AG08395 (cell line): ENCODE measurements at regions not wholly inside any gene's neighbourhood (a gene's known extent, or its start where the extent isn't known, plus 50 kb on each side); places are given as distances from the start of the nearest gene placed in this dataset.

Source experiments
- DNase-seq: peaks from one replicate; pipeline ENCODE4 v3.0.0; 2012; ENCODE audit warnings: mixed read lengths, low spot score

DNA sequence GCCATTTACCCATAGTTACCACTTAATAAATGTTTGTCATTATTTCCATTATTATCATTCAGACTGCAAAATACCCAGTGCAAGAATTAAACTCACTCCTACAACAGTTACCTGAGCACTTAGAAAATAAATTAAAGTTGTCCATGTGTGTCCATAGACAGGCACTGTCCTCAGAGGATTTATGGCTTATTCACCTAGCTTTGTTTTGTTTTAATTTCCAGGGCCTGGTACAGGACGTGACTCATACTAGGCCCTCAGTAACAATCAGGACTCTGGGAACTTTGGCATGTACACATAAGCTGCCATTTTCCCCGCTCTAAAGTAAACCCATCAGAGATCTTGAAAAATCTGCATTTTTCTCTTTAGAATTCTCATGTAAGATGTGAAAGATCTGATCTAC is 458.5 kb upstream of the ARRDC4 start:
- no peak for DNase-seq

DNA sequence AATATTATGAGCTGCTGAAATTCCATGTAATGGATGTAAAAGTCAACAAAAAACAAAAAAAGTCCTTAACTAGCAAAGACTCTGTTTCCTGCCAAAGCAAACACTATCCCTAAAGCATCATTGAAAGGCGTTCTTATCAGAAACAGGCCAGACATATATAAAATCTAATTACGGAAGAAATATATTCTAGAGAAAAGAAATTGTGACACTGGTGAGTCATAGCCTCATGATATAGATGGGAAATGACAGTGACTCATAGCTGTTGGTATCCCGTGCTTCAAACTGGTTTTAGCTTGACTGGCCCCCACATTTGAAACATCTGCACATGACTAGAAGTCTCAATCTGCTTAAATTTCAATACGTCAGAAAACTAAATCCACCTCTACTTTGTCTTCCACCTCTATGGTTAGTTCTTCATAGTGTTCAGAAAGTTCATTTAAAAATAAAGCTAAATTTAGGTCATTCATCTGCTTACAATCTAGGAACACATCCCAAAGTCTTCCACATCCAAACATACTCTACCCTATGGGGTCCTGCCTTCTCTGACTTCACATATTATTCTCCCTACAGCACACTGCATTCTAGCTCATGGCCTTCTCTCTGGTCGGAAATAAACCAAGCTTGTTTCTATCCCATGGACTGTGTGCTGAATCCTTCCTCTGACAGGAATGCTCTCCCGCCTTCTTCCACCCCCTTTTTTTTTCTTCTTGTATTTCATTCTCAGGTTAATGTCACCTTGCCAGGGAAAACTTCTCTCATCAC is 456.3 kb upstream of the ARRDC4 start:
- no peak for DNase-seq

DNA sequence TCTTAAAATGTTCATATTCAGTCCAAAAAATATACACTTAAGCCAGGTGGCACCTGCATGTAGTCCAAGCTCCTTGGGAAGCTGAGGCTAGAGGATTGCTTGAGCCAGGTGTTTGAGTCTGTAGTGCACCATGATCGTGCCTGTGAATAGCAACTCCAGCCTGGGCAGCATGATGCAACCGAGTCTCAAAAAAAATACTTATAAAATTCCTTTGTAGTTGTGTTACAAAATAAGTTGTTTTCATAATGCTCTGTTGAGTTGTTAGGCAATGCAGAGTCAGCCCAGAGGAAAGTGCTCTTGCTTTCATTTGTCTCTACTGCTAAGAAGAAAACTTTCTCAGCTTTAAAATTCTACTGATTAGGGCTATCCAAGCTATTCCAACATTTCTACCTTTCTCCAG is 442.8 kb upstream of the ARRDC4 start:
- no peak for DNase-seq

DNA sequence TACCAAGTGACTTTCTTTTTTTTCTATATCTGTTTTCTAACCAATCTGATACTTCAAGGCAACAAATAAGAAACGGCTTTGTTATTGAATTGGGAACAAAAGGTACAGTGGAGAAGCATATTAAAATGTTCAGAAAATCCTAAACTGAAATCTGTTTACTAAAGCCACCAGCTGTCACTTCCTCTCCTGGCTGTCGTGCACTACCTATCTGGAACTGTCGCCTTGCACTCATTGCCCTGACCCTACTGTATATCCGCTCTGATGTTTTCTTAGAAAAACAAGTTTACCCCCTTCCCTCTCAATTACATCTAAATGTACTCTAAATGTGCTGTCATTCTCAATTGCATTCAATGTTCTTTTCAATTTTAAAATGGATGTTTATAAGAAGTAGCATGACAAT is 439.8 kb upstream of the ARRDC4 start:
- no peak for DNase-seq

DNA sequence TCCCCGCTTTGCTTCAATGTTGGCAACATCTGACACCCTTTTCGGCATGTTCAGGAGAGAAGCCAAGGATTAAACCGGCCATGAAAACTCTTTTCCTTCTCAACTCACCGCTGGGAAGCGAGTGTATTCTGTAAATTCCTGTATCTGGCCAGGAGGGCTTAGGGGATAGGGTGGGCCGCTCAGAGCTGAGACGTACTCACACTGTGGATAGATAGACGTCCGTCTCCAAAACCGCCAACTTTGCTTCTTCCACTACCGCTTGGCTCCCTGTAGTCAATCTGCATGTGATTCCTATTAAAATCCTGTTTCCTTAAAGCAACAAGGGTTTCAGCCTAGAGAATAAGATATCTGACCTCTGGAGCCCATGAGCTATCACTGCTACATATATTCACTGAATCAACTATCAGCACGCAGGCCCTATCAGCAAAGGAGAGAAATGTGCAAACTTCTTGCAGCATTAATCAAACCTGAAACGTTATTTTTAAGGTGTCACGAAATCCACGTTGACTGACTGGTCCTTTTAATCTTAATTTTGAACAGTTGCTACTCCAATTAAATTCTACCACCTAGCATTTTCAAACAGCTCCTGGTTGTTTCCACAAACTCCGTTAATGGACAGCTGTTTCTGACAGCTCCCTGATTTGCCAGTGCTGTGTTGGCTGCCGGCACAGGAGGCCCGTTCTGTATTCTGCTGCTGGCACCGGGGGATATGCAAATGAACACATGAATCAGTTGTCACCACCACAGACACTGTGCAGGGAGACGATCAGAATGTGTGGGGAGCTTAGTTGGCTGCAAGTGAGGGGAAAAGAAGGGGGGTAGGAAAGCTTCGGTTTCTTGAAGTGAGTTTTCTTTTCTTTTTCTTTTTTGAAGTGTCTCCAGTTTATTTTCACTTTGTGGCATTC is 438.9 kb upstream of the ARRDC4 start:
- no peak for DNase-seq

DNA sequence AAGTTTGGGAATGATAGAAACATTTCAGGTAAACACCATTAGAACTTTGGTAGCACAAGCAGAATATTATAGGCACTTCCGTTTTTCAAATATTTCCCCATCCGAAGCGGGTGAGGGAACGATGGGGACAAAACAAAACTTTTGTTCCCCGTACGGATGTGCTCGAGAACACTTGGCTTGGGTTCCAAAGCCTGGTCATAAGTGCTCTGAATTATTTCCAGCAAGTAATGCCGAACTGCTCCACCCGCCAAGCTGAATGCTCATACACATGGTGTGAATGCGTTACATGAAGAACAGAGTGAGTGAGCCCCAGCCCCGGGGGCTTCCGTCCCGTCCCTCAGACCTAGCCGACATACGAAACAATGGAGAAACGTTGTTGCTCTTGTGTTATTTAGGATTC is 438.2 kb upstream of the ARRDC4 start:
- no peak for DNase-seq

DNA sequence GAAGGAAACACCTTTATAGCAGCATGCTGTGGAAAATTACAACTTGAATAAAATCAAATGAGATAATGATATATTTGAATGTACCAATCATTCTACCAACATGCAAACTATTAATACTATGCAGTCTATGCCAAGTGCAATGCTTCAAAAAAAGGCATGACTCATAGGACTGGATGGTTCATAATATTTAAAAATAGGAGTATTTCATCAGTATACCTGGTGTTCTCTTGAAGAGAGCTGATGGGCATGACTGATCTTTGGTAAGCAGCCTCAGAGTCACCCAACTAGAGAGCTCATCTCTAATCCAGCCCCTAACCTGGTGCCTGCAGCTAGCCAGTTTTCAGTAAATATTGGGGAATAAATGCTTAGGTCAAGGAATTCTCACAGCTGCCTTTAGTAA is 434.7 kb upstream of the ARRDC4 start:
- no peak for DNase-seq

DNA sequence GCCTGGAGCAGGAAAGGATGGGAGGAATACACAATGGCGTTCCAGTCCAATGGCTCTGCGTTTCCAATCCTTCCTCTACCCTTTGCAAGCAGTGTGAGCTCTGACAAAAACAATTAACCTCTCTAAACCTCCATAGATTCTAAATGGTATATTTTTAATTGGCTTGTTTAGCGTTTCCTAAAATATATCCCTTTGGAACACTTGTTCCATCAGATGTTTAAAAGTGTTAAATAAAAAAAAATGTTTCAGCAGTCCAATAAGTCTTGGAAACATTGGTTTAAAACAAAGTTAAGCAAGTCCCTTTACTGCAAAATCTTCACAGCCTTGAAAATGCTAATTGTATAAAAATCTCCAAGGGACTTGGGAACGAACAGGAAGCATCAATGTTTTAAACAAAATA is 432.3 kb upstream of the ARRDC4 start:
- no peak for DNase-seq

DNA sequence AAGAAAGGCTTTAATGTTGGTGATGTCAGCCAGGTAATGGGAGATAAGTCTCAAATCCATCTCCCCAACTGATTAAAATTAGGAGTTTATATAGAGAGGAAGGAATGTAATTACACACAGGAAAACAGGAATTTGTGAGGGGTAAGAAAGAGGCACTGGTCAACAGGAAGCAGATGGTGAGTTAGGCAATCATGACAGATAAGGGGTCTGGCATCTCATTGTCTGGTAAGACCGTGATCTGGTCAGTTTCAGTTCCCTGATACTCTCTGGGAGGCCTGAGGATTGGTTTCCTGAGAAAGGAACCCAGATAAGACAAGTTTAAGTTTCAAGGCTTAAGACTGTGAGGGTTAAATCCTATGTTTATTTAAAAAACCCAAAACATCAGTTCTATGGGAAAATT is 414.7 kb upstream of the ARRDC4 start:
- DNase-seq: no peak

DNA sequence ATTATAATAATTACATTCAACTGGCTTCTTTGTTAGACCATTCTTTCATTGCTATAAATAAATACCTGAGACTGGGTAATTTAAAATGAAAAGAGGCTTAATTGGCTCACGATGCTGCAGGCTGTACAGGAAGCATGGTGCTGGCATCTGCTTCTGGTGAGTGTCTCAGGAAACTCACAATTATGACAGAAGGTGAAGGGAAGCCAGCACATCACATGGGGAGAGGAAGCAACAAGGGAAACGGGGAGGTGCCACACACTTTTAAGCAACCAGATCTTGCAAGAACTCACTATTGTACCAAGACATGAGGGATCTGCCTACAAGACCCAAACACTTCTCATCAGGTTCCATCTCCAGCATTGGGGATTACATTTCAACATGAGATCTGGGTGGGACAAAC is 413.1 kb upstream of the ARRDC4 start:
- no peak for DNase-seq

DNA sequence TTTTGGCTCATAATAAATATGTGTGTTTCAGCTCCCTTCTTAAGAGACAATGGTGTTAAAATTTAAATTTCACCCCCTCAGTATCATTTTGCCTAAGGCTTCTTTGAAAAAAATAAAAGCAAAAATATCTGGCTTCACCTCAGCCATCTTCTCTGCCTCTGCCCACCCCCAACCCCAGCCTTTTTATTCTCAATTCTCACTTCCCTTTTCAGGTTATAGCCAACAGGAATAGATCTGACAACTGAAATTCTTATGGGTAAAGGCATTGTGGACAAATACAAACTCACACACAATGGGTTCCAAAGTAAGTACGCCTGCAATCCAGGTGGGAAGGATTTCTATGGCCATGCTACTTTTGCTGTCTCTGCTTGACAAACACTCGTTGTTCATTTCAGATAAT is 399.0 kb upstream of the ARRDC4 start:
- DNase-seq: no peak

DNA sequence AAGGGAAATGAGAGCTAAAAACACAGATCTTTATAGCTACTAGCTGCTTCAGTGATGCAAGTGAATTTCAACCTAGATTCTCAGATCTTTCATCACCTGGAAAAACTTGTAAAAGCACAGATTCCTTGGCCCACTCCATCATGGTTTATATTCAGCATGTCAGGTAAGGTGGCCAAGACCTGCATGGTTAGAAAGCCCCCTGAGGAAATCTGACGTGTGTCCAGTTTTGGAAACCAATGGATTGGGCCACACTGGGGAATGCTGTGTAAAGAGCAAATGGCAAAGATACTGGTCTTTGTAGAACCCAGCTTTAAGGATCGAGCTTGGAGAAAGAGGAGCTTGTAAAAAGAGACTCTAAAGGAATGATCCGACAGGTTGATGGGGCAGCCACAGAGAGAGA is 397.0 kb upstream of the ARRDC4 start:
- DNase-seq: no peak

DNA sequence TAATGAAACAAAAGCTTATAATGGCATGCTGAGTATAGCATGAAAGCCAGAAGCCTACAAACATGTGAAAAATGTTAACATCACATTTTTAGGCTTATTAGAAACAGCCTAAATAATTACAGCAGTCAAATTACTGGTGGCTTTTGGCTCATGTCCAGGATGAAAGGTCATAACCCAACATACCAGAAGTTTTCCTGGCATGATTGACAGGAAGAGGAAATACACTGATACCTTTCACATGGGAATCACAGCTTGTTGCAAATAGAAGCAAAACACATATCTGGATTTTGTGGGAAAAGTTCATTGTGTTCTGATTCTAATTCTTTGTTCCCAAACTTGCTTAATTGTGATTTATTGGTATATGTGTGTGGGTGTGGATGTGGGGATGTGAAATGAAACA is 393.5 kb upstream of the ARRDC4 start:
- no peak for DNase-seq

DNA sequence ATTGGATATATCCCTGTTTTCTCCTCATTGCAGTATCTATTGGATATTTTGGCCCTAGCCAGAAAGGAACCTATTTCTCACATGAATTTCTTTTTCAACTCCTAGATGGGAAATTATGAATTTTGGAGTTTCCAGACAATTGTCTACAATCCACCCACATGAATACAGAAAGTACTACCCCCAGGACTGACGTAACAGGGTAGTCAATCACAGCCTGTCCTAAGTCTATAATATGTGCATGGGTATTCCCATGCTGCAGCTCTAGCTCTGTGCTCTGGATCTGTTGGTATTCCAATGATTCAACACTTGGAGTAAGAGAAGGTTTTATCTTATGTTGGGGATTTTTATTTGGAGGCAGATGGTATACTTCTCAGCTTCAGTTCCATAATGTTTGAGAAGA is 393.1 kb upstream of the ARRDC4 start:
- DNase-seq: no peak

DNA sequence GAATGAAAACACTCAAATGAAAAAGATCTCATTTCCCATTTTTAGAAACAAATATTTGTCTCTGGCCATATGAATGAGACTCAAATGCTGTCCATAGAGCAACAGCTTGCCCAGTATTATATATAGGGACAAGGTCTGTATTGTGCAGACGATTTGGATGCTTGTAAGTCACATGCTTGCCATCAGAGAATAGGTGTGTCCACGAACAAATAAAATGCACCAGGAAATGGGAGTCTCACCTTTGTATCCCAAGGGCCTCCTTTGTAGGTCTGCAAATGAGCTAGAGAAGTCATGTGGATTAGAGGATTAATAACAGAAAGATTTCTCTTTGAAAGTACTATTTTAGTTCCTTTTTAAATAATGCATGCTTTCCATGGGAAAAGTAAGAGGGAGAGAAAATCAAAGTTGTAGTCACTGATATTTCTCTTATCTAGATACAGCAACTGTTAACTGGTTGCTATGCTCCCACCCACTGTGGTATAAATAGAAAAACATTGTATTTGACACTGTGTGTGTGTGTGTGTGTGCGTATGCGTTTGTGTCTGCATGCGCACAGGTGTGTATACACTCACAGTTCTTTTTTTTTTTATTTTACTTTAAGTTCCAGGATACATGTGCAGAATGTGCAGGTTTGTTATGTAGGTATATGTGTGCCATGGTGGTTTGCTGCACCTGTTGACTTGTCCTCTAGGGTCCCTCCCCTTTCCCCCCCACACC is 383.4 kb upstream of the ARRDC4 start:
- DNase-seq: no peak

DNA sequence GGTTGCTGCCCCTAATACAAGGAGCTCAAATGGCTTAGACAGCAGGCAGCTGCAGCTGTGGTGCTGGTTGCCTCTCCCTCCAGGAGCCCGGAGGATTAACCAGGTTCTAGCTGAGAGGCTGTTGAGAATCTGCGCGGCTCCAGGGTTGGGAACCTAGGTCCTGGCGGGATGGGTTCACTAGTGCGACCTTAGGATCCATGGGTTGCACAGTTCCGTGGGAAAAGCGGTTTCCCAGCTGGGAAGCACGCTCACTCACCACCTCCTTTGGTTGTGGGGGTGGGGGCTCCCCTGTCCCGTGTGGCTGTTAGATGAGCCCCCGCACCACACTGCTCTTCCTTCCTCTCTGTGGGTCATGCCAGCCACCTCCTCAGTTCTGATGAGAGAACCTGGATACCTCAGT is 375.1 kb upstream of the ARRDC4 start:
- no peak for DNase-seq

DNA sequence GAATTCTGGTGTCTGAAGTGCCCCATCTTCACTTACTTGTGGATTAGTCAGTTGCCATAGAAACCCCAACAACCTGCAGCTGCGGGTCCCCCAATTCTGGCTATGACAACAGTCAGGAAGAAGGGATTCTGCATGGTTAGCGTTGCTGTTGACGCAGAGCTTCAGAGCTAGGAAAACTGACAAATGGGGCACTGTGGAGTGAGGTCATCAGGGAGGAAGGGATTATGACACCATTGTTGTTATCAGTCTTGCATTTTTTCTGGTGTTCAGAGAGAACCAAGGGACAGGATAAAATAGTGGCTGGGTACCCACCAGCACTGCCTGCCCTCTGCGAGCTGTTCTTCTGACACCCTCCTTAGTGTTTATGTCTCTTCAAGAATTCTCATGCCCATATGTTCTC is 367.7 kb upstream of the ARRDC4 start:
- no peak for DNase-seq

DNA sequence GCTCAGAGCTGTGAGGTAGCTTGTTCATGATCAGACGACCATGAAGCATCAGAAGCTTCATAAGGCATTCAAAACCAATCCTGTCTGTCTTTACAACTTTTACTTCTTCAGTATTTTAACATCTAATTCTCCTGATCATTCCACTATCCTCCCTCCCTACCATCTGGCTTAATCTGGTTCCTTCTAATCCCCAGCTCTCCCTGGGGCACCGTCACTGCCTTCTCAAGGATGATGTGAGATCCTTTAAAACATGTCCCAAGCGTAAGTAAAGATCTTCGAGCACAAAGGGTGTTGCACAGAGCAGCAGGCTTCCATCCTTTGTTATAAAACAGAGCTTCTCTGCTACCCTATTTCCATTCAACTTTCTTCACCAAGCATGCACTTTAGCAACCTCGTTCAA is 362.7 kb upstream of the ARRDC4 start:
- DNase-seq: no peak

DNA sequence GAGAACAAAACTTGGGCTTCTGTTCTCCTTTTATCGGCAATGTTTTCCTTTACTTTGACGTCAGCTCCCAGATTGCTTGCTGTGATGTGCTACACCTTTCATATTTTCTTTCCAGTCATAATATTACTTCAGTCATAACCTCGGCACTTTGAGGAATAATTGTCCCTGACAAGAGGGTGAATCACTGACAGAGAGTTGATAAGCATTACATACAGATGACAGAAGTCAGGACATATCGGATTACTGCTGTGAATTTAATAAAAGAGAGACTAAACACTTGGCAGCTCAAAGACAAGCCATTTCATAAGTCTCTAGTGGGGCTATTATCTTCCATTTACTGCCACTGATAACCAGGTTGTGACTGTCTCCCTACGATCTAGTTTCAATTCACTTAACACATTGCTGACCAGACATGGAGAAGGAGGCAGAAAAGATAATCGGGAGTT is 362.1 kb upstream of the ARRDC4 start:
- DNase-seq: no peak

DNA sequence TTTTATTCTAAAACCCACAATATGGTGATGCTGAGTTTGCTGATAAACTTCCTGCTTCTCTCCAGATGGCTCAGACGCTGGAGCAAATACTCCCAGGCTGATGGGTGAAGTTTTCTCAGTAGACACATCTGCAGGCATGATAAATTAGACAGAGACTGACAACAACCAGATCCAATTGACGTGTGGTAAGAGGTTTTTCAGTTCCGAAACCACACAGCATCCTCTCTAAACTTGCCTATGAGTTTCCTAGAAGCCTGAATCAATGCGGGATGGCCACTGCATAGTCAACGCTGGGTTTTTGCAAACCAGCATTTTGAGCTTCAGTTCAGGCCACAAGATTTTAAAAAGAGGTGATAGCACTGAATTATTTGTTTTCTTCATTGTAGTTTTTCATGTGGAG is 360.3 kb upstream of the ARRDC4 start:
- DNase-seq: no peak

DNA sequence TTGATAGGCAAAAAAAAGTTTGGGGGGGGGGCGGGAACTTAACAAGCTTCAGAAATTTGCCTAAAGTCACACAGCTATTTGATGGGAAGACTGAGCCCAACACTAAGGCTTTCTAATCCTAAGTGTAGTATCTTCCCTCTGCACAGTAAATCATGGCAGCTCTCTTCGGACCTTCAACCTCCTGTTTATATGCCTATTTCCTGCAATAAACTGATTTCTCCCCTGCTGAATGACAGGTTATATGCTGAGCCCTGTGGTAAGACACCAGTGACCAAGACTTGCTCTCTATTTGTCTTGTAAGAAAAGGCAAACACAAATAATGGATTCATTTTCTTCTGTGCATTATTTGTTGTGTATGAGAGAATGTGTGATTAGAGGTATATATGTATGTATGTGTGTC is 355.8 kb upstream of the ARRDC4 start:
- DNase-seq: no peak

DNA sequence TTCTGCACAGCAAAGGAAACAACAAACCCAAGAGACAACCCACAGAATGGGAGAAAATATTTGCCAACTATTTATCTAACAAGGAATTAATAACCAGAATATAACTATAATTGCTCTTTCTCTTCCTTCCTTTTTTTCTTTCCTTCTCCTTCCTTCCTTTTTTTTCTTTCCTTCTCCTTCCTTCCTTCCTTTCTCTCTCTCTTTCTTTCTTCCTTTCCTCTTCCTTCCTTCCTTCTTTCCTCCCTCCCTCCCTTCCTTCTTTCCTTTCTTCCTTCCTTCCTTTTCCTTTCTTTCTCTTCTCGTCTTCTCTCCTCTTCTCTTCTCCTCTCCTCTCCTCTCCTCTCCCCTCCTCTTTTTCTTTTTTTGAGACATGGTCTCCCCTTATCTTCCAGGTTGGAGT is 345.4 kb upstream of the ARRDC4 start:
- DNase-seq: no peak

DNA sequence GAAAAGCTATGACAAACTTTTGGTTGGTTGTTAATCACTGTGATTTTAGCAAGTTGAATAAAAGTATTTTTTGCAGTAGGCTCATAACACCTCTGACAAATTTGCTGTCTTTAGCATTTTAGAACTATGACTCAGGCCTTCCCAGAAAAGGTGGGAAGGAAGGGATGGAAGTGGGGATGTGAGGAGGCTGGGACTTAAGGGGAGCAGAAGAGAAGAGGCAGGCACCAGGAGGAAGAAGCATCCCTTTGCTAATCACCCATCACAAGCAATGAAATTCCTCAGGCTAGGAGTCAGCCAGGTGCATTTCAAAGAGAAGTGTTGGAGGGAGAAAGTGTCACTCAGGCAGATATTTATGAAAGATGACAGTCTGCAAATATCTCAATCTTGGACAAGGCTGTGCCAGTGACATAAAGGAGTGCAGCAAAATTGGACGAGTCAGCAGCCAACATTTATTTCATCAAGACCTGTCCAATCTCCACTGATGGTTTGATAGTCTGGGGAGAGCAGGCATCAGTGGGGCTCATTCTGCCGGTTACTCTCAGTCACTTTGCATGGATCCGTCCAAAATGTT is 337.3 kb upstream of the ARRDC4 start:
- no peak for DNase-seq
